B cell (primary cell): ENCODE measurements at regions not wholly inside any gene's neighbourhood (a gene's known extent, or its start where the extent isn't known, plus 50 kb on each side); places are given as distances from the start of the nearest gene placed in this dataset.

ENCODE experiments used
- EZH2 ChIP-seq: IDR thresholded peaks from 2 replicates; pipeline ENCODE4 v1.6.1; 2012; ENCODE audit warnings: borderline replicate concordance, low read depth, mild to moderate bottlenecking, moderate library complexity, low read length; ENCODE audit not compliant: insufficient read depth, poor library complexity, severe bottlenecking
- TF ChIP-seq, protein P1 (sequence below): fragments of 200-600 bp; IDR thresholded peaks from one replicate; pipeline ENCODE4 v1.8.0; 2022; ENCODE audit warnings: antibody characterized with exemption, mild to moderate bottlenecking

DNA sequence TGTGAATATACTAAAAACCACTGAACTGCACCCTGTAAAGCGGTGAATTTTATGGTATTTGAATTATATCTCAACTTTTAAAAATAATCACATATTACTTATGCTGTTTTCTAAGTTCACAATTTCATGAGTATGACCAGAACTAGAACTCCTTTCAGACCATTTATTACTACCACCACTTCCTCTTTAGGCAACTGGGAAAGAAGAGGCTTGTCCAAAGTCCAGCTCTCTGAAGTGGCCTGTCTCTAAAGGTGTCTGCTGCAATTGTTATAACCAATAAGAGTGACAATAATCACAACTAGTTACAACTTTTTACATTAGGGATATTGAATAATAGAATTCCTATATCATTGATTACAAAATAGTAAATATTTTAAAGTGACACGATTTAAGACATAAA, 267.9 kb upstream of the PIK3C3 start:
- TF ChIP-seq, protein P1, sequence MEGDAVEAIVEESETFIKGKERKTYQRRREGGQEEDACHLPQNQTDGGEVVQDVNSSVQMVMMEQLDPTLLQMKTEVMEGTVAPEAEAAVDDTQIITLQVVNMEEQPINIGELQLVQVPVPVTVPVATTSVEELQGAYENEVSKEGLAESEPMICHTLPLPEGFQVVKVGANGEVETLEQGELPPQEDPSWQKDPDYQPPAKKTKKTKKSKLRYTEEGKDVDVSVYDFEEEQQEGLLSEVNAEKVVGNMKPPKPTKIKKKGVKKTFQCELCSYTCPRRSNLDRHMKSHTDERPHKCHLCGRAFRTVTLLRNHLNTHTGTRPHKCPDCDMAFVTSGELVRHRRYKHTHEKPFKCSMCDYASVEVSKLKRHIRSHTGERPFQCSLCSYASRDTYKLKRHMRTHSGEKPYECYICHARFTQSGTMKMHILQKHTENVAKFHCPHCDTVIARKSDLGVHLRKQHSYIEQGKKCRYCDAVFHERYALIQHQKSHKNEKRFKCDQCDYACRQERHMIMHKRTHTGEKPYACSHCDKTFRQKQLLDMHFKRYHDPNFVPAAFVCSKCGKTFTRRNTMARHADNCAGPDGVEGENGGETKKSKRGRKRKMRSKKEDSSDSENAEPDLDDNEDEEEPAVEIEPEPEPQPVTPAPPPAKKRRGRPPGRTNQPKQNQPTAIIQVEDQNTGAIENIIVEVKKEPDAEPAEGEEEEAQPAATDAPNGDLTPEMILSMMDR, result no peak
- TF ChIP-seq EZH2, result no peak
